GM18861 (cell line): ENCODE measurements at regions not wholly inside any gene's neighbourhood (a gene's known extent, or its start where the extent isn't known, plus 50 kb on each side); places are given as distances from the start of the nearest gene placed in this dataset.

Source experiments
- ATAC-seq: cut with Tn5 transposase; IDR thresholded peaks from one replicate; pipeline ENCODE4 v1.9.1; 2021; ENCODE audit not compliant: unreplicated experiment

GRCh38 chr19:28217022-28217421 is 995.9 kb downstream of the UQCRFS1 start:
- ATAC-seq = no peak

GRCh38 chr19:28213470-28214082 is 999.4 kb downstream of the UQCRFS1 start:
- ATAC-seq = no peak

GRCh38 chr19:28210886-28211285 is 1002.1 kb downstream of the UQCRFS1 start:
- no peak for ATAC-seq

- no peak for ATAC-seq
Measured at GRCh38 chr19:28208745-28209144, 1004.2 kb downstream of the UQCRFS1 start.

- ATAC-seq = no peak
Measured at GRCh38 chr19:28207244-28207643, 1005.7 kb downstream of the UQCRFS1 start.

- ATAC-seq = no peak
Measured at GRCh38 chr19:28201462-28201943, 1011.4 kb downstream of the UQCRFS1 start.

- no peak for ATAC-seq
Measured at GRCh38 chr19:28199323-28199722, 1013.6 kb downstream of the UQCRFS1 start.

- ATAC-seq = no peak
Measured at GRCh38 chr19:28196961-28197360, 1016.0 kb downstream of the UQCRFS1 start.

GRCh38 chr19:28196101-28196500 is 1016.9 kb downstream of the UQCRFS1 start:
- ATAC-seq = no peak

GRCh38 chr19:28185646-28186045 is 1027.3 kb downstream of the UQCRFS1 start:
- no peak for ATAC-seq

- no peak for ATAC-seq
Measured at GRCh38 chr19:28184997-28185396, 1028.0 kb downstream of the UQCRFS1 start.

- no peak for ATAC-seq
Measured at GRCh38 chr19:28176193-28176592, 1036.8 kb downstream of the UQCRFS1 start.

- no peak for ATAC-seq
Measured at GRCh38 chr19:28171983-28172382, 1041.0 kb downstream of the UQCRFS1 start.

- no peak for ATAC-seq
Measured at GRCh38 chr19:28170066-28170465, 1042.9 kb downstream of the UQCRFS1 start.

- no peak for ATAC-seq
Measured at GRCh38 chr19:28169168-28169887, 1043.6 kb downstream of the UQCRFS1 start.

- ATAC-seq = no peak
Measured at GRCh38 chr19:28168557-28168956, 1044.4 kb downstream of the UQCRFS1 start.

- no peak for ATAC-seq
Measured at GRCh38 chr19:28166025-28166424, 1046.9 kb downstream of the UQCRFS1 start.

- no peak for ATAC-seq
Measured at GRCh38 chr19:28164214-28164613, 1048.7 kb downstream of the UQCRFS1 start.

GRCh38 chr19:28159065-28159464 is 1053.9 kb downstream of the UQCRFS1 start:
- ATAC-seq = no peak

GRCh38 chr19:28155265-28155664 is 1057.7 kb downstream of the UQCRFS1 start:
- no peak for ATAC-seq

GRCh38 chr19:28154077-28154476 is 1058.9 kb downstream of the UQCRFS1 start:
- ATAC-seq = no peak

GRCh38 chr19:28153123-28153522 is 1059.8 kb downstream of the UQCRFS1 start:
- no peak for ATAC-seq

GRCh38 chr19:28152195-28152594 is 1060.8 kb downstream of the UQCRFS1 start:
- ATAC-seq = no peak
